H1 (cell line): ENCODE measurements at regions not wholly inside any gene's neighbourhood (a gene's known extent, or its start where the extent isn't known, plus 50 kb on each side); places are given as distances from the start of the nearest gene placed in this dataset.

Experiments used
- CTCF ChIA-PET: fragments of 300-600 bp; sonication (Branson Sonifier 250); formaldehyde crosslinking; loops from one replicate; lab custom pipeline; 2021; ENCODE audit not compliant: partially characterized antibody; lab: Charles Lee
- POLR2A ChIA-PET: fragments of 300-600 bp; sonication (Branson Sonifier 250); formaldehyde crosslinking; loops from one replicate; lab custom pipeline; 2021; ENCODE audit warnings: inconsistent platforms; ENCODE audit not compliant: partially characterized antibody; lab: Charles Lee
- DNase-seq, 2 experiments: peaks; one replicate each; pipeline versions ENCODE4 v3.0.0 to v3.0.0-alpha.2; 2010 to 2022; ENCODE audit warnings: low spot score in 2 of 2, low read depth in 1 of 2, mixed read lengths in 1 of 2
- FAIRE-seq: peaks from 2 replicates; lab custom pipeline; 2011; peaks lifted over from hg19 to GRCh38; lab: Jason Lieb, UNC
- H2AFZ ChIP-seq: 2 replicates; pipeline ENCODE4 v1.8.1; 2012; ENCODE audit warnings: low read length, inconsistent platforms
- H2AK5ac ChIP-seq: 2 replicates; pipeline ENCODE4 v1.6.1; 2013; ENCODE audit warnings: low read depth, low read length
- H2BK120ac ChIP-seq: replicated peaks from 2 replicates; pipeline ENCODE3; 2013; ENCODE audit warnings: low read depth, low read length, inconsistent platforms
- H2BK12ac ChIP-seq: 2 replicates; pipeline ENCODE4 v1.6.1; 2013; ENCODE audit warnings: low read depth, low read length
- H2BK15ac ChIP-seq: 2 replicates; pipeline ENCODE4 v1.6.1; 2013; ENCODE audit warnings: low read length
- H2BK20ac ChIP-seq: 2 replicates; pipeline ENCODE4 v1.6.1; 2013; ENCODE audit warnings: low read length
- H2BK5ac ChIP-seq: 2 replicates; pipeline ENCODE4 v1.6.1; 2013; ENCODE audit warnings: low read depth, low read length
- H3K14ac ChIP-seq: 2 replicates; pipeline ENCODE4 v1.6.1; 2013; ENCODE audit warnings: inconsistent platforms; ENCODE audit not compliant: insufficient read length
- H3K18ac ChIP-seq: 2 replicates; pipeline ENCODE4 v1.6.1; 2013; ENCODE audit warnings: low read length; ENCODE audit errors: extremely low read depth
- H3K23ac ChIP-seq: 2 replicates; pipeline ENCODE4 v1.6.1; 2013; ENCODE audit warnings: inconsistent platforms; ENCODE audit not compliant: insufficient read length
- H3K23me2 ChIP-seq: 2 replicates; pipeline ENCODE4 v1.6.1; 2013; ENCODE audit warnings: low read depth, low read length
- H3K27ac ChIP-seq: 2 replicates; pipeline ENCODE4 v1.6.1; 2011; ENCODE audit warnings: low read depth, low read length, inconsistent platforms
- H3K27me3 ChIP-seq, 4 experiments: replicated peaks in 1 of 4; 1 replicate in 1 of 4; 2 replicates in 3 of 4; pipeline versions ENCODE4 v1.6.1 to v1.8.1; 2011 to 2013; ENCODE audit warnings: low read length in 3 of 4, mild to moderate bottlenecking in 3 of 4, inconsistent platforms in 2 of 4, mixed read lengths in 2 of 4, moderate library complexity in 1 of 4; ENCODE audit not compliant: control insufficient read depth in 3 of 4, insufficient read depth in 3 of 4; ENCODE audit errors: extremely low read depth in 1 of 4
- H3K36me3 ChIP-seq, 4 experiments: 2 replicates each; pipeline versions ENCODE4 v1.6.1 to v1.8.1; 2011 to 2013; ENCODE audit warnings: mild to moderate bottlenecking in 4 of 4, low read length in 3 of 4, moderate library complexity in 2 of 4, control low read depth in 1 of 4, inconsistent platforms in 1 of 4; ENCODE audit not compliant: insufficient read depth in 4 of 4, control insufficient read depth in 2 of 4
- H3K4ac ChIP-seq: replicated peaks from 2 replicates; pipeline ENCODE3; 2013; ENCODE audit warnings: low read length, low read depth, mixed read lengths, inconsistent platforms; ENCODE audit not compliant: insufficient read length
- H3K4me1 ChIP-seq, 4 experiments: replicated peaks in 1 of 4; 1 replicate in 1 of 4; 2 replicates in 3 of 4; pipeline versions ENCODE4 v1.6.1 to v1.8.1; 2011 to 2013; ENCODE audit warnings: low read length in 3 of 4, inconsistent platforms in 2 of 4, mixed read lengths in 1 of 4; ENCODE audit not compliant: insufficient read depth in 4 of 4, control insufficient read depth in 3 of 4
- H3K4me2 ChIP-seq, 2 experiments: 2 replicates each; pipeline versions ENCODE4 v1.6.1 to v1.8.1; 2011 to 2013; ENCODE audit warnings: low read depth in 2 of 2, low read length in 2 of 2, control low read depth in 1 of 2, inconsistent platforms in 1 of 2, mild to moderate bottlenecking in 1 of 2; ENCODE audit not compliant: insufficient read depth in 1 of 2
- H3K4me3 ChIP-seq, 4 experiments: fragments of 200-600, 300-600 bp in 1 of 4; sonication (generic), shearing (Covaris generic), sonication (Bioruptor Twin) in 1 of 4; 2 replicates each; pipeline versions ENCODE4 v1.5.1 to v1.8.1; 2011 to 2016; ENCODE audit warnings: low read length in 4 of 4, low read depth in 3 of 4, control low read depth in 2 of 4, inconsistent platforms in 2 of 4, mild to moderate bottlenecking in 2 of 4, mixed read lengths in 1 of 4, moderate library complexity in 1 of 4; ENCODE audit not compliant: insufficient read depth in 2 of 4; ENCODE audit errors: extremely low read depth in 1 of 4
- H3K56ac ChIP-seq: replicated peaks from 2 replicates; pipeline ENCODE3; 2013; ENCODE audit warnings: low read depth, mild to moderate bottlenecking, mixed read lengths, low read length, inconsistent platforms; ENCODE audit not compliant: insufficient read length
- H3K79me1 ChIP-seq: 2 replicates; pipeline ENCODE4 v1.6.1; 2013; ENCODE audit warnings: low read depth, low read length, control low read depth
- H3K79me2 ChIP-seq, 2 experiments: 2 replicates each; pipeline versions ENCODE4 v1.6.1 to v1.8.1; 2012 to 2013; ENCODE audit warnings: low read length in 2 of 2, mild to moderate bottlenecking in 2 of 2, inconsistent platforms in 1 of 2; ENCODE audit not compliant: insufficient read depth in 2 of 2, control insufficient read depth in 1 of 2
- H3K9ac ChIP-seq, 4 experiments: replicated peaks in 1 of 4; 1 replicate in 1 of 4; 2 replicates in 3 of 4; pipeline versions ENCODE4 v1.6.1 to v1.8.1; 2011 to 2013; ENCODE audit warnings: low read depth in 3 of 4, low read length in 3 of 4, control low read depth in 2 of 4, mild to moderate bottlenecking in 2 of 4, moderate library complexity in 2 of 4, inconsistent platforms in 1 of 4; ENCODE audit errors: extremely low read depth in 1 of 4
- H3K9me3 ChIP-seq, 2 experiments: 2 replicates each; pipeline versions ENCODE4 v1.6.1 to v1.8.1; 2012 to 2013; ENCODE audit warnings: mild to moderate bottlenecking in 2 of 2, moderate library complexity in 2 of 2, control low read depth in 1 of 2, inconsistent platforms in 1 of 2, low read depth in 1 of 2, low read length in 1 of 2, mixed read lengths in 1 of 2; ENCODE audit not compliant: insufficient read depth in 2 of 2
- H4K20me1 ChIP-seq, 2 experiments: replicated peaks in 1 of 2; 2 replicates each; pipeline versions ENCODE3 to v1.8.1; 2011 to 2013; ENCODE audit warnings: inconsistent platforms in 2 of 2, low read length in 2 of 2, mild to moderate bottlenecking in 1 of 2; ENCODE audit not compliant: insufficient read depth in 2 of 2, control insufficient read depth in 1 of 2
- H4K5ac ChIP-seq: 2 replicates; pipeline ENCODE4 v1.6.1; 2013; ENCODE audit warnings: low read length, low read depth, mixed read lengths, inconsistent platforms; ENCODE audit not compliant: insufficient read length
- H4K8ac ChIP-seq: 2 replicates; pipeline ENCODE4 v1.8.0; 2013; ENCODE audit warnings: mild to moderate bottlenecking, moderate library complexity, low read length, inconsistent platforms; ENCODE audit not compliant: insufficient read depth; ENCODE audit errors: extremely low read depth
- H4K91ac ChIP-seq: replicated peaks from 2 replicates; pipeline ENCODE3; 2013; ENCODE audit warnings: low read length, mixed read lengths, inconsistent platforms; ENCODE audit not compliant: insufficient read length
- CTCF ChIP-seq, 3 experiments: IDR thresholded peaks; 1 replicate in 2 of 3; 2 replicates in 1 of 3; pipeline versions ENCODE4 v1.5.1 to v1.6.1; 2011; ENCODE audit warnings: low read length in 3 of 3, mild to moderate bottlenecking in 3 of 3, inconsistent platforms in 2 of 3, low read depth in 1 of 3, moderate library complexity in 1 of 3; ENCODE audit not compliant: insufficient read depth in 1 of 3; ENCODE audit errors: control extremely low read depth in 1 of 3
- NRF1 ChIP-seq: IDR thresholded peaks from 2 replicates; pipeline ENCODE4 v1.6.1; 2011; ENCODE audit warnings: mild to moderate bottlenecking, low read depth, low read length, improper control_type of control experiment
- WGBS, 2 experiments: shearing (Covaris generic) in 1 of 2; methylation state at CpG; one replicate each; pipeline versions ENCODE4 v1.1.6 to v1.1.7; 2013 to 2015; ENCODE audit warnings: low lambda C conversion rate in 2 of 2, mixed read lengths in 2 of 2, inconsistent platforms in 1 of 2, low coverage in 1 of 2, missing lambda C conversion rate in 1 of 2; ENCODE audit not compliant: insufficient replicate concordance in 2 of 2, insufficient coverage in 1 of 2, insufficient read length in 1 of 2; ENCODE audit errors: extremely low coverage in 1 of 2, missing lambda C conversion rate in 1 of 2; 5-methylcytosine and 5-hydroxymethylcytosine counted together

GRCh38 chr7:25395976-25396375, 167.7 kb upstream of the NPVF start:
- no peak overlapping the region for H3K14ac ChIP-seq
- CTCF ChIA-PET = interaction anchor here (1.0 to 17.3 kb wide), 7 partner anchors 8 to 456 kb away, joined by 3 to 283 read pairs (median 5); no protein-coding TSS in a partner anchor
- POLR2A ChIA-PET = no interaction called here
- H3K9ac ChIP-seq = no peak overlapping the region
- no peak overlapping the region for H4K91ac ChIP-seq
- H2BK20ac ChIP-seq = no peak overlapping the region
- H3K56ac ChIP-seq = no peak overlapping the region
- H2AFZ ChIP-seq = no peak overlapping the region
- H2BK5ac ChIP-seq = no peak overlapping the region
- no peak overlapping the region for H3K4me3 ChIP-seq
- H3K4me1 ChIP-seq = no peaks in the 10 kb centered on the region
- H3K36me3 ChIP-seq = no peaks in the 10 kb centered on the region
- no peaks in the 10 kb centered on the region for H4K20me1 ChIP-seq
- H3K4me2 ChIP-seq = no peak overlapping the region
- FAIRE-seq (no peak), DNase-seq (no peak)
- H3K79me2 ChIP-seq = no peaks in the 10 kb centered on the region
- no peak overlapping the region for H2BK12ac ChIP-seq
- 85% methylated on average over 5 of the region's 5 CpGs; no CpG with 5 or more reads in 1 of the 2 experiments for WGBS, 2 experiments
- no peaks in the 10 kb centered on the region for H3K27me3 ChIP-seq
- no peak overlapping the region for H4K5ac ChIP-seq
- H3K23ac ChIP-seq = no peak overlapping the region
- no peak overlapping the region for H2BK120ac ChIP-seq
- H2AK5ac ChIP-seq = no peak overlapping the region
- no peaks in the 10 kb centered on the region for H3K23me2 ChIP-seq
- no peak overlapping the region for H3K18ac ChIP-seq
- no peaks in the 10 kb centered on the region for H3K79me1 ChIP-seq
- H4K8ac ChIP-seq = no peak overlapping the region
- no peak overlapping the region for H3K4ac ChIP-seq
- no peak overlapping the region for H3K27ac ChIP-seq
- H2BK15ac ChIP-seq = no peak overlapping the region
- no peaks in the 10 kb centered on the region for H3K9me3 ChIP-seq
- peak in 2 of 3 experiments; percentile 3; a peak in 2 of 4 replicates for TF ChIP-seq CTCF (IDR thresholded peaks at IDR 0.05; ENCODE audit: control extremely low read depth in 1 of 3, insufficient read depth in 1 of 3, low read depth in 1 of 3, low read length in 3 of 3)
- TF ChIP-seq NRF1 = no peak
